GM23338 (cell line): ENCODE measurements at regions not wholly inside any gene's neighbourhood (a gene's known extent, or its start where the extent isn't known, plus 50 kb on each side); places are given as distances from the start of the nearest gene placed in this dataset.

ENCODE experiments used
- ATAC-seq: fragments of 200-7000 bp; cut with Tn5 transposase; 3 replicates; pipeline ENCODE4 v1.9.1; 2020
- DNase-seq: peaks from one replicate; pipeline ENCODE4 v3.0.0-alpha.2; 2015; ENCODE audit warnings: low spot score
- H2AFZ ChIP-seq: fragments of 200-600 bp; sonication (generic); 2 replicates; pipeline ENCODE4 v1.8.0; 2016; ENCODE audit warnings: antibody characterized with exemption, mild to moderate bottlenecking, moderate library complexity
- H3F3A ChIP-seq: fragments of 200-600 bp; sonication (generic); replicated peaks from 2 replicates; pipeline ENCODE4 v1.8.0; 2017; ENCODE audit warnings: antibody characterized with exemption, mixed run types, low read depth
- H3K27ac ChIP-seq: fragments of 200-600 bp; sonication (generic); 2 replicates; pipeline ENCODE4 v1.6.1; 2016; ENCODE audit warnings: low read depth
- H3K27me3 ChIP-seq: fragments of 200-600 bp; sonication (generic); 2 replicates; pipeline ENCODE4 v1.8.0; 2016; ENCODE audit warnings: mild to moderate bottlenecking, mixed run types, moderate library complexity; ENCODE audit not compliant: insufficient read depth
- H3K36me3 ChIP-seq: fragments of 200-600 bp; sonication (generic); 2 replicates; pipeline ENCODE4 v1.8.0; 2016; ENCODE audit warnings: mild to moderate bottlenecking; ENCODE audit not compliant: insufficient read depth
- H3K4me1 ChIP-seq: fragments of 200-600 bp; sonication (generic); 2 replicates; pipeline ENCODE4 v1.8.0; 2016; ENCODE audit warnings: mild to moderate bottlenecking, moderate library complexity; ENCODE audit not compliant: insufficient read depth
- H3K4me2 ChIP-seq: fragments of 200-600 bp; sonication (generic); 2 replicates; pipeline ENCODE4 v1.7.1; 2017; ENCODE audit warnings: mixed run types
- H3K4me3 ChIP-seq: fragments of 200-600 bp; sonication (generic); 2 replicates; pipeline ENCODE4 v1.6.1; 2016; ENCODE audit warnings: mixed run types
- H3K79me2 ChIP-seq: fragments of 200-600 bp; sonication (generic); replicated peaks from 2 replicates; pipeline ENCODE4 v1.8.0; 2017; ENCODE audit warnings: mild to moderate bottlenecking; ENCODE audit not compliant: insufficient read depth
- H3K9me2 ChIP-seq: fragments of 200-600 bp; sonication (generic); 2 replicates; pipeline ENCODE4 v1.8.0; 2017; ENCODE audit not compliant: insufficient read depth
- H4K20me1 ChIP-seq: fragments of 200-600 bp; sonication (generic); replicated peaks from 2 replicates; pipeline ENCODE4 v1.8.0; 2017; ENCODE audit warnings: mild to moderate bottlenecking; ENCODE audit not compliant: insufficient read depth
- H3K27ac Mint-ChIP-seq: 2 replicates; pipeline ENCODE4 v1.8.0; 2020; ENCODE audit warnings: inconsistent platforms, mild to moderate bottlenecking, moderate library complexity, mixed read lengths
- H3K27me3 Mint-ChIP-seq: 3 replicates; pipeline ENCODE4 v1.8.0; 2022; ENCODE audit warnings: low read depth, mild to moderate bottlenecking, moderate library complexity, mixed read lengths, inconsistent platforms; ENCODE audit not compliant: insufficient read depth, poor library complexity
- H3K36me3 Mint-ChIP-seq: 3 replicates; pipeline ENCODE4 v1.8.0; 2021; ENCODE audit warnings: low read depth, mild to moderate bottlenecking, inconsistent platforms, moderate library complexity, mixed read lengths
- H3K4me1 Mint-ChIP-seq: 3 replicates; pipeline ENCODE4 v1.8.0; 2020; ENCODE audit warnings: mild to moderate bottlenecking, inconsistent platforms, mixed read lengths
- H3K4me3 Mint-ChIP-seq: 3 replicates; pipeline ENCODE4 v1.8.0; 2021; ENCODE audit warnings: moderate library complexity, mild to moderate bottlenecking, inconsistent platforms, mixed read lengths
- H3K9me3 Mint-ChIP-seq: 3 replicates; pipeline ENCODE4 v1.8.0; 2020; ENCODE audit warnings: moderate library complexity, mild to moderate bottlenecking, inconsistent platforms, mixed read lengths
- CREB1 ChIP-seq: fragments of 250-450 bp; sonication (Bioruptor Pico); IDR thresholded peaks from 2 replicates; pipeline ENCODE4 v1.5.0; 2020; ENCODE audit warnings: low read depth, mild to moderate bottlenecking, moderate library complexity
- EZH2 ChIP-seq: fragments of 200-600 bp; sonication (generic); IDR thresholded peaks from one replicate; pipeline ENCODE4 v1.8.0; 2017; ENCODE audit warnings: antibody characterized with exemption, mild to moderate bottlenecking, low read depth; ENCODE audit not compliant: unreplicated experiment
- EZH2phosphoT487 ChIP-seq: fragments of 200-600 bp; sonication (generic); IDR thresholded peaks from one replicate; pipeline ENCODE4 v1.8.1; 2018; ENCODE audit warnings: antibody characterized with exemption; ENCODE audit not compliant: unreplicated experiment
- JUNB ChIP-seq: IDR thresholded peaks from one replicate; pipeline ENCODE4 v1.6.1; 2016; ENCODE audit warnings: antibody characterized with exemption; ENCODE audit not compliant: unreplicated experiment
- POLR2AphosphoS5 ChIP-seq: IDR thresholded peaks from 2 replicates; pipeline ENCODE4 v1.6.1; 2016; ENCODE audit warnings: antibody characterized with exemption, low read depth
- STAT1 ChIP-seq: IDR thresholded peaks from one replicate; pipeline ENCODE4 v1.6.1; 2016; ENCODE audit warnings: antibody characterized with exemption; ENCODE audit not compliant: unreplicated experiment
- ZNF114 ChIP-seq: fragments of 250-450 bp; sonication (Bioruptor Pico); IDR thresholded peaks from 2 replicates; pipeline ENCODE4 v1.5.0; 2020; ENCODE audit warnings: mild to moderate bottlenecking, moderate library complexity
- ZNF331 ChIP-seq: fragments of 250-450 bp; sonication (Bioruptor Pico); IDR thresholded peaks from 2 replicates; pipeline ENCODE4 v1.5.0; 2020; ENCODE audit warnings: low read depth, mild to moderate bottlenecking, moderate library complexity
- TF ChIP-seq, protein P1 (sequence below): IDR thresholded peaks from 2 replicates; pipeline ENCODE4 v1.6.1; 2016; ENCODE audit warnings: antibody characterized with exemption
- TF ChIP-seq, protein P2 (sequence below): fragments of 250-450 bp; sonication (Bioruptor Pico); IDR thresholded peaks from 2 replicates; pipeline ENCODE4 v1.5.0; 2020; ENCODE audit warnings: mild to moderate bottlenecking, moderate library complexity
- TF ChIP-seq, protein P3 (sequence below), 2 experiments: fragments of 200-600 bp in 1 of 2; sonication (generic) in 1 of 2; conservative IDR thresholded peaks; 2 replicates each; pipeline versions ENCODE4 v1.5.1 to v1.6.1; 2016 to 2017; ENCODE audit warnings: antibody characterized with exemption in 2 of 2, low read depth in 2 of 2, mild to moderate bottlenecking in 2 of 2, moderate library complexity in 1 of 2

DNA sequence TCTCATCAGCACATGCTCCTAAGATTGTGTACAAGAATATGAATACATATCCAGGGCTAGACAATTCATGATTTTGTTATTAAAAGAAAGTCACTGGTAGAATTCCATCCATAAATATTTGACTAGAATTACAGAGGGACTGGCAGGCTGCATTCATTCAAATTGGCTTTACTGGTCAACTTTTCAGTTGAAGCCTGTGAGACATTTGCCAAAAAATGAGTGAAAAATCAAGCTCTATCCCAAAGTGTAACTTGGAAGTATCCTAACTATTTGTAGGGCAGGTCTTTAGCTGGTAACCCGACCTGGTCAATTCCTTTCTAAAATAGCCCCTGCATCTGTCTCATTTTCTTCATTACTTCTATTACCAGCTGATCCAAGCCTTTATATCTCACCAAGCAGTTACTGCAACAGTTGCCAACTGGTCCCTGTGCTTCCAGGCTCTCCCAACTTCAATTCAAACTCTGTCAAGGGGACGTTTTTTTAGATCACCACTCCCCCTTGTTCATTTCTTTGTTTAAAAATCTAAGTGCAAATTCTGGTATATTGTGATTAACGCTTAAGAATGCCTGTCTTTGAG is 173.1 kb upstream of the TBL1XR1 start:
- ATAC-seq: no peak
- no peak for DNase-seq
- TF ChIP-seq, protein P1, sequence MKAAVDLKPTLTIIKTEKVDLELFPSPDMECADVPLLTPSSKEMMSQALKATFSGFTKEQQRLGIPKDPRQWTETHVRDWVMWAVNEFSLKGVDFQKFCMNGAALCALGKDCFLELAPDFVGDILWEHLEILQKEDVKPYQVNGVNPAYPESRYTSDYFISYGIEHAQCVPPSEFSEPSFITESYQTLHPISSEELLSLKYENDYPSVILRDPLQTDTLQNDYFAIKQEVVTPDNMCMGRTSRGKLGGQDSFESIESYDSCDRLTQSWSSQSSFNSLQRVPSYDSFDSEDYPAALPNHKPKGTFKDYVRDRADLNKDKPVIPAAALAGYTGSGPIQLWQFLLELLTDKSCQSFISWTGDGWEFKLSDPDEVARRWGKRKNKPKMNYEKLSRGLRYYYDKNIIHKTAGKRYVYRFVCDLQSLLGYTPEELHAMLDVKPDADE: no peak
- TF ChIP-seq, protein P2, sequence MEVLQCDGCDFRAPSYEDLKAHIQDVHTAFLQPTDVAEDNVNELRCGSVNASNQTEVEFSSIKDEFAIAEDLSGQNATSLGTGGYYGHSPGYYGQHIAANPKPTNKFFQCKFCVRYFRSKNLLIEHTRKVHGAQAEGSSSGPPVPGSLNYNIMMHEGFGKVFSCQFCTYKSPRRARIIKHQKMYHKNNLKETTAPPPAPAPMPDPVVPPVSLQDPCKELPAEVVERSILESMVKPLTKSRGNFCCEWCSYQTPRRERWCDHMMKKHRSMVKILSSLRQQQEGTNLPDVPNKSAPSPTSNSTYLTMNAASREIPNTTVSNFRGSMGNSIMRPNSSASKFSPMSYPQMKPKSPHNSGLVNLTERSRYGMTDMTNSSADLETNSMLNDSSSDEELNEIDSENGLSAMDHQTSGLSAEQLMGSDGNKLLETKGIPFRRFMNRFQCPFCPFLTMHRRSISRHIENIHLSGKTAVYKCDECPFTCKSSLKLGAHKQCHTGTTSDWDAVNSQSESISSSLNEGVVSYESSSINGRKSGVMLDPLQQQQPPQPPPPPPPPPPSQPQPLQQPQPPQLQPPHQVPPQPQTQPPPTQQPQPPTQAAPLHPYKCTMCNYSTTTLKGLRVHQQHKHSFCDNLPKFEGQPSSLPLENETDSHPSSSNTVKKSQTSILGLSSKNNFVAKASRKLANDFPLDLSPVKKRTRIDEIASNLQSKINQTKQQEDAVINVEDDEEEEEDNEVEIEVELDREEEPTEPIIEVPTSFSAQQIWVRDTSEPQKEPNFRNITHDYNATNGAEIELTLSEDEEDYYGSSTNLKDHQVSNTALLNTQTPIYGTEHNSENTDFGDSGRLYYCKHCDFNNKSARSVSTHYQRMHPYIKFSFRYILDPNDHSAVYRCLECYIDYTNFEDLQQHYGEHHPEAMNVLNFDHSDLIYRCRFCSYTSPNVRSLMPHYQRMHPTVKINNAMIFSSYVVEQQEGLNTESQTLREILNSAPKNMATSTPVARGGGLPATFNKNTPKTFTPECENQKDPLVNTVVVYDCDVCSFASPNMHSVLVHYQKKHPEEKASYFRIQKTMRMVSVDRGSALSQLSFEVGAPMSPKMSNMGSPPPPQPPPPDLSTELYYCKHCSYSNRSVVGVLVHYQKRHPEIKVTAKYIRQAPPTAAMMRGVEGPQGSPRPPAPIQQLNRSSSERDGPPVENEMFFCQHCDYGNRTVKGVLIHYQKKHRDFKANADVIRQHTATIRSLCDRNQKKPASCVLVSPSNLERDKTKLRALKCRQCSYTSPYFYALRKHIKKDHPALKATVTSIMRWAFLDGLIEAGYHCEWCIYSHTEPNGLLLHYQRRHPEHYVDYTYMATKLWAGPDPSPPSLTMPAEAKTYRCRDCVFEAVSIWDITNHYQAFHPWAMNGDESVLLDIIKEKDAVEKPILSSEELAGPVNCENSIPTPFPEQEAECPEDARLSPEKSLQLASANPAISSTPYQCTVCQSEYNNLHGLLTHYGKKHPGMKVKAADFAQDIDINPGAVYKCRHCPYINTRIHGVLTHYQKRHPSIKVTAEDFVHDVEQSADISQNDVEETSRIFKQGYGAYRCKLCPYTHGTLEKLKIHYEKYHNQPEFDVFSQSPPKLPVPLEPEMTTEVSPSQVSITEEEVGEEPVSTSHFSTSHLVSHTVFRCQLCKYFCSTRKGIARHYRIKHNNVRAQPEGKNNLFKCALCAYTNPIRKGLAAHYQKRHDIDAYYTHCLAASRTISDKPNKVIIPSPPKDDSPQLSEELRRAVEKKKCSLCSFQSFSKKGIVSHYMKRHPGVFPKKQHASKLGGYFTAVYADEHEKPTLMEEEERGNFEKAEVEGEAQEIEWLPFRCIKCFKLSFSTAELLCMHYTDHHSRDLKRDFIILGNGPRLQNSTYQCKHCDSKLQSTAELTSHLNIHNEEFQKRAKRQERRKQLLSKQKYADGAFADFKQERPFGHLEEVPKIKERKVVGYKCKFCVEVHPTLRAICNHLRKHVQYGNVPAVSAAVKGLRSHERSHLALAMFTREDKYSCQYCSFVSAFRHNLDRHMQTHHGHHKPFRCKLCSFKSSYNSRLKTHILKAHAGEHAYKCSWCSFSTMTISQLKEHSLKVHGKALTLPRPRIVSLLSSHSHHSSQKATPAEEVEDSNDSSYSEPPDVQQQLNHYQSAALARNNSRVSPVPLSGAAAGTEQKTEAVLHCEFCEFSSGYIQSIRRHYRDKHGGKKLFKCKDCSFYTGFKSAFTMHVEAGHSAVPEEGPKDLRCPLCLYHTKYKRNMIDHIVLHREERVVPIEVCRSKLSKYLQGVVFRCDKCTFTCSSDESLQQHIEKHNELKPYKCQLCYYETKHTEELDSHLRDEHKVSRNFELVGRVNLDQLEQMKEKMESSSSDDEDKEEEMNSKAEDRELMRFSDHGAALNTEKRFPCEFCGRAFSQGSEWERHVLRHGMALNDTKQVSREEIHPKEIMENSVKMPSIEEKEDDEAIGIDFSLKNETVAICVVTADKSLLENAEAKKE (CRISPR knock-in tag): no peak
- TF ChIP-seq ZNF331 (CRISPR knock-in tag): no peak
- Histone ChIP-seq H3K27ac (no peak overlapping the region), H3F3A (no peaks in the 10 kb centered on the region), H3K27me3 (no peaks in the 10 kb centered on the region), H4K20me1 (no peaks in the 10 kb centered on the region), H3K4me1 (no peaks in the 10 kb centered on the region), H2AFZ (no peak overlapping the region), H3K4me2 (no peak overlapping the region), H3K9me2 (no peaks in the 10 kb centered on the region), H3K4me3 (no peak overlapping the region), H3K36me3 (no peaks in the 10 kb centered on the region), H3K79me2 (no peaks in the 10 kb centered on the region)
- Mint-ChIP-seq H3K27ac (no peak overlapping the region), H3K4me1 (no peaks in the 10 kb centered on the region), H3K4me3 (no peak overlapping the region), H3K27me3 (no peaks in the 10 kb centered on the region), H3K36me3 (no peaks in the 10 kb centered on the region), H3K9me3 (no peaks in the 10 kb centered on the region; the same call in 2 of the 3 replicates)

DNA sequence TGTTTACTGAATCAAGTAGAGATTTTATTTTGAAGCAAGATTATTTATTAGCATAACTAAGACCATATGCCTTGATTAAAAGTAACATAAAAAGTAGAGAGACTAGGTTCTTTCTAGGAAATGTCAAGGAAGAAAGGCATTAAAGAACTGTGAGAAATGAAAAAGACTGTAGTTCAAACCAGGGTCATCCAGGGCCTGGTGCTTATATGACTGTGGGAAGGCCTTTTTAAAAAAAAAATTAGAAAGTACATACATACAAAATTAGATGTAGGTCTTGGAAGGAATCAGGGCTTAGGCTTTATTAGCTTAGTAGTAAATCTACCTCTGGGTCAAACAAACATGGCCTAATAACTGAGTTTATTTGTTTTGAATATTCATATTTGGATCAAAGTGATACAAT is 173.9 kb upstream of the TBL1XR1 start:
- Histone ChIP-seq H3K4me2 (no peak overlapping the region), H4K20me1 (no peaks in the 10 kb centered on the region), H3K36me3 (no peaks in the 10 kb centered on the region), H3K9me2 (no peaks in the 10 kb centered on the region), H3K79me2 (no peaks in the 10 kb centered on the region), H3F3A (no peaks in the 10 kb centered on the region), H2AFZ (no peak overlapping the region), H3K27ac (no peak overlapping the region), H3K4me3 (no peak overlapping the region), H3K4me1 (no peaks in the 10 kb centered on the region), H3K27me3 (no peaks in the 10 kb centered on the region)
- no peaks in the 10 kb centered on the region for H3K4me1 Mint-ChIP-seq
- no peak overlapping the region for H3K4me3 Mint-ChIP-seq
- no peaks in the 10 kb centered on the region for H3K27me3 Mint-ChIP-seq
- H3K9me3 Mint-ChIP-seq: no peaks in the 10 kb centered on the region; the same call in 2 of the 3 replicates
- ATAC-seq (no peak), DNase-seq (no peak)
- H3K27ac Mint-ChIP-seq: no peak overlapping the region
- H3K36me3 Mint-ChIP-seq: no peaks in the 10 kb centered on the region
- TF ChIP-seq EZH2phosphoT487 (no peak), POLR2AphosphoS5 (no peak), STAT1 (no peak), ZNF114 (CRISPR knock-in tag) (no peak), CREB1 (CRISPR knock-in tag) (no peak), JUNB (no peak), EZH2 (no peak)
- TF ChIP-seq, protein P3, sequence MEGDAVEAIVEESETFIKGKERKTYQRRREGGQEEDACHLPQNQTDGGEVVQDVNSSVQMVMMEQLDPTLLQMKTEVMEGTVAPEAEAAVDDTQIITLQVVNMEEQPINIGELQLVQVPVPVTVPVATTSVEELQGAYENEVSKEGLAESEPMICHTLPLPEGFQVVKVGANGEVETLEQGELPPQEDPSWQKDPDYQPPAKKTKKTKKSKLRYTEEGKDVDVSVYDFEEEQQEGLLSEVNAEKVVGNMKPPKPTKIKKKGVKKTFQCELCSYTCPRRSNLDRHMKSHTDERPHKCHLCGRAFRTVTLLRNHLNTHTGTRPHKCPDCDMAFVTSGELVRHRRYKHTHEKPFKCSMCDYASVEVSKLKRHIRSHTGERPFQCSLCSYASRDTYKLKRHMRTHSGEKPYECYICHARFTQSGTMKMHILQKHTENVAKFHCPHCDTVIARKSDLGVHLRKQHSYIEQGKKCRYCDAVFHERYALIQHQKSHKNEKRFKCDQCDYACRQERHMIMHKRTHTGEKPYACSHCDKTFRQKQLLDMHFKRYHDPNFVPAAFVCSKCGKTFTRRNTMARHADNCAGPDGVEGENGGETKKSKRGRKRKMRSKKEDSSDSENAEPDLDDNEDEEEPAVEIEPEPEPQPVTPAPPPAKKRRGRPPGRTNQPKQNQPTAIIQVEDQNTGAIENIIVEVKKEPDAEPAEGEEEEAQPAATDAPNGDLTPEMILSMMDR (conservative IDR thresholded peaks at IDR 0.05; ENCODE audit: low read depth in 2 of 2): no peak
